ENCODE measurements at regions not wholly inside any gene's neighbourhood (a gene's known extent, or its start where the extent isn't known, plus 50 kb on each side); places are given as distances from the start of the nearest gene placed in this dataset.

- H3K4me3 ChIP-seq = no peak overlapping the region
- no peaks in the 10 kb centered on the region for H3K9me3 ChIP-seq
- H3K27ac ChIP-seq = no peak overlapping the region
- intact Hi-C loops (cut with DNase I) = no loop called here
- H3K4me1 ChIP-seq = no peaks in the 10 kb centered on the region
- no peaks in the 10 kb centered on the region for H3K36me3 ChIP-seq
- no peak for DNase-seq (ENCODE audit: low spot score in 2 of 2)
- no peaks in the 10 kb centered on the region for H3K27me3 ChIP-seq
- TF ChIP-seq CTCF (IDR thresholded peaks at IDR 0.05) = peak; percentile 30 to 44 (median 37)
Observed at GRCh38 chr14:66070542-66071319, 415.4 kb upstream of the CCDC196 start.

DNA sequence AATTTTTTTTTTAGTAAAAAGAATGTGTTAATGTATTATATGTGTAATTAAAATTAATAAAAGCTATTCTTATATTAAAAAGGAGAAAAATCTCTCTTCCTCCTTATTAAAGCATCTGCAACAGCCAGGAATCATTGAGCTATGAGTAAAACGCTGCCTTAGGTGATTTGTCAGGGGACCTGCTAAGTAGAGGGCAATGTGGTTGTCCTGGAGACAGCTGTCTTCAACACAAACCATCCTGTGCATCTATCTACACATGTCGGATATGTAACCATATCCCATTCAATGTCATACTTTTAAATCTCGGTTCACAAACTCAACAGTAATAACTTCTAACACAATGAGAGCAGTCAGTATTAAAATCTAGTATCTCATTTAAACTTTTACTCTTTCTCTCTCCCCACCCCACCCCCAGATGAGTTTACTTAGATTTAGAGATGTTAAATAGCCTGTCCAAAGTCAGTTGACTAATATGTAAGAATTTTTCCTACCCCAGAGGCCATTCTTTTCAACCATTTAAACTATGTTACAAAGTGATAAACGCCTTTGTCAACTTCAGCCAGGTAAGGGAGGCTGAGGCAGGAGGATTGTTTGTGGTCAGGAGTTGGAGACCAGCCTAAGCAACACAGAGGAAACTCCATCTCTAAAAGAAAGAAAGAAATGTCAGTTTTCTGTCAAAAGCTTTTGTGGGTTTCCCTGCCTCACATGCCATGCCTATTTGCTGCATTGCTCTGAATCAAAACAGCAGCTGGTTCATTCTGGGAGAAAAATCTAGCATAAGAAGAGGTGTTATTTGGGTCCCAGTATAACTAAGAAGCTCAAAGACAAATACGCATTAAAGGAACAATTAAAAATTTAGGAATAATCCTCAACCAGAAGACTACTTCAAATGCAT, 413.7 kb upstream of the CCDC196 start:
- H3K27me3 ChIP-seq = no peaks in the 10 kb centered on the region
- DNase-seq (ENCODE audit: low spot score in 2 of 2) = no peak
- H3K4me1 ChIP-seq = no peaks in the 10 kb centered on the region
- no peak overlapping the region for H3K4me3 ChIP-seq
- no peak for TF ChIP-seq CTCF (IDR thresholded peaks at IDR 0.05)
- no peaks in the 10 kb centered on the region for H3K9me3 ChIP-seq
- no peak overlapping the region for H3K27ac ChIP-seq
- intact Hi-C loops (cut with DNase I) = no loop called here
- H3K36me3 ChIP-seq = no peaks in the 10 kb centered on the region

DNA sequence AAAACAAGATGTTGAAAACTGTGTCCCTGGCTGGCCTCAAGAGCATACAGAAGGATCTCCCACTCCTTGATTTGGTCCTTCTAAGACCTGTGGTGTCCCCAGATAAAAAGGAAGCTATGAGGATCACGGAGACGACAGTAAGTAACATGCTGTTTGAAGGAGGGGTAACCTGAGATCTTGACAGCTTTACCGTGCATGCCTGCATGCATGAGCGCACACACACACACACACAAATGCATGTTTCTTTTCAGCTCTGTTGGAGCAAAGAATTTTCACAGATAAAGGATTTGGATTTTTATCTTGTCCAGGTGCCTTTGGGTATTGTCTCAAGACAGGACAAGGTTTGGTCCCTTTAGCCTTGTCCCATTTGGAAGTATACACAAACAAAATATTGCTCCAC, 411.6 kb upstream of the CCDC196 start:
- no peak for TF ChIP-seq CTCF (IDR thresholded peaks at IDR 0.05)
- intact Hi-C loops (cut with DNase I) = no loop called here
- no peaks in the 10 kb centered on the region for H3K27me3 ChIP-seq
- no peaks in the 10 kb centered on the region for H3K4me1 ChIP-seq
- no peaks in the 10 kb centered on the region for H3K9me3 ChIP-seq
- H3K27ac ChIP-seq = no peak overlapping the region
- H3K4me3 ChIP-seq = no peak overlapping the region
- DNase-seq (ENCODE audit: low spot score in 2 of 2) = no peak
- no peaks in the 10 kb centered on the region for H3K36me3 ChIP-seq

DNA sequence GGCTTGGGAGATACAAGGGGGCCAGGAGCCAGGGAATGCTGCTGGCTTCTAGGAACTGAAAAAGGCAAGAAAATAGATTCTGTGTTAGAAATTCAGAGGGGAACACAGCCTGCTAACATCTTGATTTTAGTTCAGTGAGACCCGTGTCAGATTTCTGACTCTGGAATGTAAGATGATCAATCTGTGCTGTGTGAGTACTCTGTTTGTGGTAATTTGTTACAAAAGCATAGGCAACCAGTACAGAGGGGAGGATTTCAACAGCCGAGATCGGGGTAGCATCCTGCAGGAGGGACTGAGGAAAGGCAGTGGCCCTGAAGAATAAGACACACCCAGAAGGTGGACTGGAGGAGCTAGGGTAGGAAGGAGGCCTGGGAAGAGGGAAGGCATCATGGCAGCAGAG, 410.0 kb upstream of the CCDC196 start:
- H3K4me1 ChIP-seq = no peaks in the 10 kb centered on the region
- H3K9me3 ChIP-seq = no peaks in the 10 kb centered on the region
- H3K27ac ChIP-seq = no peak overlapping the region
- H3K36me3 ChIP-seq = no peaks in the 10 kb centered on the region
- intact Hi-C loops (cut with DNase I) = no loop called here
- no peak for TF ChIP-seq CTCF (IDR thresholded peaks at IDR 0.05)
- no peaks in the 10 kb centered on the region for H3K27me3 ChIP-seq
- no peak overlapping the region for H3K4me3 ChIP-seq
- DNase-seq (ENCODE audit: low spot score in 2 of 2) = no peak

DNA sequence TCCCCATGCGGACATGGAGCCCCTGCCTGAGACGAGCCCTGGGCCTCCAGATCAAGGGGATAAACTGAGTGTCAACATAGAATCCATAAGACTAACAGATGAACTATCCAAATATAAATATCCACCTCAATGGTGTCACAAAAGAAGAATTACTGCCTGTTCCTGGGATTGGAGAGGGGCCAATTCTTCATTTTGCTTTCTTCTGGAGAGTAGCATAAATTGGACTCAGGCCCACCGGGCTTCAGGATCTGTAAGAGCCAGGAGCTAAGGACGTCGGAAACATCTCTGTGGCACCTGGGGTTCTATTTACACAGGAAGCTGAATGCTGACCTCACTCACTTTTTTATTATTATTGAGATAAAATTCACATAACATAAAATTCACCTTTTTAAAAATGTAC, 408.2 kb upstream of the CCDC196 start:
- Histone ChIP-seq H3K4me1 (no peaks in the 10 kb centered on the region), H3K9me3 (no peaks in the 10 kb centered on the region), H3K36me3 (no peaks in the 10 kb centered on the region), H3K27ac (no peak overlapping the region), H3K27me3 (no peaks in the 10 kb centered on the region), H3K4me3 (no peak overlapping the region)
- TF ChIP-seq CTCF (IDR thresholded peaks at IDR 0.05) = no peak
- intact Hi-C loops (cut with DNase I) = no loop called here
- DNase-seq (ENCODE audit: low spot score in 2 of 2) = no peak

Measured in ascending aorta (tissue), 2 donors.